Neuronal stem cell (in vitro differentiated cells): ENCODE measurements at regions not wholly inside any gene's neighbourhood (a gene's known extent, or its start where the extent isn't known, plus 50 kb on each side); places are given as distances from the start of the nearest gene placed in this dataset.

ENCODE experiments used
- DNase-seq: peaks from one replicate; pipeline ENCODE4 v3.0.0-alpha.2; 2013; ENCODE audit warnings: low spot score
- H2AFZ ChIP-seq: one replicate; pipeline ENCODE4 v1.6.1; 2013; ENCODE audit warnings: mild to moderate bottlenecking, low read length, inconsistent platforms
- H2AK5ac ChIP-seq: 2 replicates; pipeline ENCODE4 v1.6.1; 2013; ENCODE audit warnings: low read depth, mild to moderate bottlenecking, inconsistent platforms, low read length, moderate library complexity, mixed read lengths
- H2BK120ac ChIP-seq: 2 replicates; pipeline ENCODE4 v1.6.1; 2013; ENCODE audit warnings: low read depth, mild to moderate bottlenecking, inconsistent platforms, low read length, moderate library complexity, mixed read lengths
- H2BK12ac ChIP-seq: one replicate; pipeline ENCODE4 v1.6.1; 2013; ENCODE audit warnings: low read length, inconsistent platforms
- H2BK15ac ChIP-seq: 2 replicates; pipeline ENCODE4 v1.6.1; 2013; ENCODE audit warnings: mild to moderate bottlenecking, low read length, inconsistent platforms, mixed read lengths
- H2BK5ac ChIP-seq: one replicate; pipeline ENCODE4 v1.6.1; 2013; ENCODE audit warnings: inconsistent platforms, mild to moderate bottlenecking, low read length, moderate library complexity
- H3K14ac ChIP-seq: one replicate; pipeline ENCODE4 v1.6.1; 2013; ENCODE audit warnings: low read length, inconsistent platforms
- H3K18ac ChIP-seq: 2 replicates; pipeline ENCODE4 v1.6.1; 2013; ENCODE audit warnings: low read length, inconsistent platforms
- H3K23ac ChIP-seq: 2 replicates; pipeline ENCODE4 v1.6.1; 2013; ENCODE audit warnings: low read depth, mild to moderate bottlenecking, mixed read lengths, low read length, inconsistent platforms; ENCODE audit not compliant: poor library complexity
- H3K27ac ChIP-seq: replicated peaks from 3 replicates; pipeline ENCODE4 v1.5.1; 2013; ENCODE audit warnings: low read length, inconsistent platforms
- H3K27me3 ChIP-seq, 3 experiments: 2 replicates each; pipeline ENCODE4 v1.6.1; 2013; ENCODE audit warnings: low read length in 3 of 3, mild to moderate bottlenecking in 2 of 3, inconsistent platforms in 1 of 3, low read depth in 1 of 3, mixed read lengths in 1 of 3, moderate library complexity in 1 of 3; ENCODE audit not compliant: control insufficient read depth in 3 of 3, insufficient read depth in 3 of 3
- H3K36me3 ChIP-seq, 2 donors: replicated peaks in 1 of 2; 2 replicates each; pipeline ENCODE4 v1.6.1; 2013; ENCODE audit warnings: low read length in 2 of 2; ENCODE audit not compliant: control insufficient read depth in 2 of 2, insufficient read depth in 2 of 2
- H3K4ac ChIP-seq: 2 replicates; pipeline ENCODE4 v1.6.1; 2013; ENCODE audit warnings: inconsistent platforms, mild to moderate bottlenecking, low read length, moderate library complexity
- H3K4me1 ChIP-seq, 2 donors: 1 replicate in 1 of 2; 2 replicates in 1 of 2; pipeline ENCODE4 v1.6.1; 2013; ENCODE audit warnings: low read length in 2 of 2, low read depth in 1 of 2; ENCODE audit not compliant: control insufficient read depth in 2 of 2, insufficient read depth in 1 of 2
- H3K4me2 ChIP-seq: one replicate; pipeline ENCODE4 v1.6.1; 2013; ENCODE audit warnings: mild to moderate bottlenecking, low read length, inconsistent platforms; ENCODE audit not compliant: insufficient read depth, poor library complexity, severe bottlenecking
- H3K4me3 ChIP-seq, 2 donors: 2 replicates each; pipeline ENCODE4 v1.5.1; 2013; ENCODE audit warnings: low read length in 2 of 2, mild to moderate bottlenecking in 2 of 2, inconsistent platforms in 1 of 2, moderate library complexity in 1 of 2
- H3K79me1 ChIP-seq: one replicate; pipeline ENCODE4 v1.6.1; 2013; ENCODE audit warnings: low read depth, mild to moderate bottlenecking, inconsistent platforms, low read length, moderate library complexity
- H3K9ac ChIP-seq: one replicate; pipeline ENCODE4 v1.6.1; 2013; ENCODE audit warnings: mild to moderate bottlenecking, low read depth, low read length, inconsistent platforms; ENCODE audit not compliant: poor library complexity
- H3K9me3 ChIP-seq, 2 donors: replicated peaks in 1 of 2; 2 replicates each; pipeline versions ENCODE3 to v1.6.1; 2013; ENCODE audit warnings: low read length in 2 of 2, mild to moderate bottlenecking in 2 of 2, inconsistent platforms in 1 of 2, low read depth in 1 of 2, mixed read lengths in 1 of 2, moderate library complexity in 1 of 2; ENCODE audit not compliant: control insufficient read depth in 2 of 2, insufficient read depth in 1 of 2
- H4K8ac ChIP-seq: one replicate; pipeline ENCODE4 v1.6.1; 2013; ENCODE audit warnings: low read depth, mild to moderate bottlenecking, inconsistent platforms, low read length, moderate library complexity
- H4K91ac ChIP-seq: one replicate; pipeline ENCODE4 v1.6.1; 2013; ENCODE audit warnings: low read length, low read depth, mild to moderate bottlenecking, inconsistent platforms; ENCODE audit not compliant: poor library complexity
- WGBS, 2 donors: extraction: QIAGEN DNeasy Blood & Tissue Kit; methylation state at CpG; one replicate each; pipeline ENCODE4 v1.1.7; 2013; ENCODE audit warnings: missing lambda C conversion rate in 2 of 2, mixed read lengths in 1 of 2; ENCODE audit not compliant: insufficient read length in 2 of 2, insufficient replicate concordance in 1 of 2; ENCODE audit errors: extremely low coverage in 2 of 2; 5-methylcytosine and 5-hydroxymethylcytosine counted together

DNA sequence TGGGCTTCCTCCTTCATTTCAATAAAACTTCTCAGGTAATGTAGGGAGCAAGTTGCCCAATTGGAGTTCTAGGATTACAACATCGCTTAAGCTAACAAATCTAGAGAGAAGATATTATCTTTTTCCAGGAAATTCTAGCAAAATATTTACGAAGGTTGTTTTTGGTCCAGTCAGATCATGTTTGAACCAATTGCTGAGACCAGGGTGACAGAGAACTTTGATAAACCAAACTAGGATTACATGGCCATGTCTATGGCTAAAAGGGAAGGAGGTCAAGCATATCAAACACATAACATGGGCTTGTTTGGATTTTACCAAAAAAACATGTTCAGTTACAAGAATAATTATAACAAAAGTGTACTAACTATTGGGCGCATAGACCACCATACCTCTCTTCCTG, 442.4 kb upstream of the SGCG start:
- Histone ChIP-seq H4K91ac (no peak overlapping the region), H2BK120ac (no peak overlapping the region), H2AK5ac (no peak overlapping the region), H3K27ac (no peak overlapping the region), H3K14ac (no peak overlapping the region), H3K23ac (no peak overlapping the region), H4K8ac (no peak overlapping the region), H2BK15ac (no peak overlapping the region), H3K18ac (no peak overlapping the region), H3K4ac (no peak overlapping the region), H2BK12ac (no peak overlapping the region), H2AFZ (no peak overlapping the region), H3K9ac (no peak overlapping the region), H3K27me3 (no peaks in the 10 kb centered on the region), H3K4me3 (no peak overlapping the region), H2BK5ac (no peak overlapping the region), H3K36me3 (no peaks in the 10 kb centered on the region), H3K9me3 (no peaks in the 10 kb centered on the region), H3K79me1 (no peaks in the 10 kb centered on the region), H3K4me1 (no peaks in the 10 kb centered on the region), H3K4me2 (no peak overlapping the region)
- WGBS, 2 donors = no CpG with 5 or more reads among the region's 3 CpGs
- no peak for DNase-seq

DNA sequence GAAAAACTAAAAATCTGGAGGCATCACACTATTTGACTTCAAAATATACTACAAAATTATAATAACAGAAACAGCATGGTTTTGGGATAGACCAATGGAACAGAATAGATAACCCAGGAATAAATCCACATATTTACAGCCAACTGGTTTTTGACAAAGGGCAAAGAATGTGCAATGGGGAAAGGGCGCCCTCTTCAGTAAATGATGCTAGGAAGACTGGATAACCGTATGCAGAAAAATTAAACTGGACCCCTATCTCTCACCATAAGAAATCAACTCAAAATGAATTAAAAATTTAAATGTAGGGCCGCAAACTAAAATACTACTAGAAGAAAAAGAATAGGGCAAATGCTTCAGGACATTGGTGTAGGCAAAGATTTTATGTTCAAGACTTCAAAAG, 440.5 kb upstream of the SGCG start:
- H2BK120ac ChIP-seq = no peak overlapping the region
- H2BK5ac ChIP-seq = no peak overlapping the region
- no peak overlapping the region for H2AFZ ChIP-seq
- H2BK15ac ChIP-seq = no peak overlapping the region
- no CpG with 5 or more reads among the region's 3 CpGs for WGBS, 2 donors
- H3K4me2 ChIP-seq = no peak overlapping the region
- H3K27me3 ChIP-seq = no peaks in the 10 kb centered on the region
- H2AK5ac ChIP-seq = no peak overlapping the region
- H3K4me1 ChIP-seq = no peaks in the 10 kb centered on the region
- no peak overlapping the region for H4K91ac ChIP-seq
- no peak overlapping the region for H3K9ac ChIP-seq
- H2BK12ac ChIP-seq = no peak overlapping the region
- H3K27ac ChIP-seq = no peak overlapping the region
- no peaks in the 10 kb centered on the region for H3K36me3 ChIP-seq
- H4K8ac ChIP-seq = no peak overlapping the region
- no peaks in the 10 kb centered on the region for H3K9me3 ChIP-seq
- H3K4ac ChIP-seq = no peak overlapping the region
- DNase-seq = peak; percentile 5
- H3K18ac ChIP-seq = no peak overlapping the region
- H3K79me1 ChIP-seq = no peaks in the 10 kb centered on the region
- H3K4me3 ChIP-seq = no peak overlapping the region
- H3K14ac ChIP-seq = no peak overlapping the region
- H3K23ac ChIP-seq = no peak overlapping the region

DNA sequence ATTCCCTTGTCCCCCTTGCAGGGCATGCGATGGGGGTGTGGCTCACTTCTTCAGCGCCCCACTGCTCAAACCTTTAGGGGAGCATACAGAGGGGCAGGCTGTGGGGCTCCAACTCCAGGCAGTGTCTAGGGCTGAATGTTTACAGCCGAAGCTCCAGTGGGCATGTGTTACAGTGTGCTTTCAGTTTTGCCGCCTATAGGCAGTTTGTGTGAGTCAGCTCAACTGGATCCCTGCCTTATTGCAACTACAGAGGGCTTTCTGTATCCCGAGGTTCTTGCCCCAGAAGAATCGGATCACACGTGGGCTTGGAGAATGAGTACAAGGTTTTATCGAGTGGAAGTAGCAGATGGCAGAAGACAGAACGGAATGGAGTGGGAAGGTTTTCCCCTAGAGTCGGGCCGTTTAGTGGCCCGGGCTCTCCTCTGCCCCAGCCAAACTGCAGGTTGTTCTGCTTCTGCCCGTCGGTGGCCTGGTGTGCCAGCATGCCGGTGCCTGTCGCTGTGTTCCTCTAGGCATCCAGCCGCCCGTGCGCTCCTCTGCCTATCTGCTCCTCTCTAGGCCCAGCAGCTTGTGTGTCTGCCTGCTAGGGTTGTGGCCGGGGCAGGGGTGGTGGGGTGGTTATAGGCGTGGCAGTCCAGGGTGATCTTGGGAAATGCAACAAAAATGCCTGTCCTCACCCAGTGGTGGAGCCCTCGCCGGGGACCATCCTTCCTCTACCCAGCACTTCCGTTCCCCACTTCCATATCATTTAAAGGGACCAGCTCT, 435.9 kb upstream of the SGCG start:
- H3K9me3 ChIP-seq = no peaks in the 10 kb centered on the region
- H3K79me1 ChIP-seq = no peaks in the 10 kb centered on the region
- WGBS, 2 donors = no CpG with 5 or more reads among the region's 24 CpGs
- H3K4me1 ChIP-seq = no peaks in the 10 kb centered on the region
- no peaks in the 10 kb centered on the region for H3K27me3 ChIP-seq
- H3K4ac ChIP-seq = no peak overlapping the region
- peak overlapping the region; percentile 77 for H2BK5ac ChIP-seq
- H4K8ac ChIP-seq = no peak overlapping the region
- peak overlapping the region; percentile 63 for H2BK15ac ChIP-seq
- peak overlapping the region; percentile 63 for H3K14ac ChIP-seq
- H3K4me2 ChIP-seq = no peak overlapping the region
- H3K36me3 ChIP-seq = no peaks in the 10 kb centered on the region
- H3K23ac ChIP-seq = no peak overlapping the region
- no peak overlapping the region for H3K4me3 ChIP-seq
- H4K91ac ChIP-seq = no peak overlapping the region
- peak overlapping the region; percentile 80 for H3K18ac ChIP-seq
- no peak overlapping the region for H3K9ac ChIP-seq
- no peak overlapping the region for H2BK12ac ChIP-seq
- no peak for DNase-seq
- no peak overlapping the region for H2AK5ac ChIP-seq
- no peak overlapping the region for H3K27ac ChIP-seq
- peak overlapping the region; percentile 22 for H2BK120ac ChIP-seq
- H2AFZ ChIP-seq = peak overlapping the region; percentile 61

DNA sequence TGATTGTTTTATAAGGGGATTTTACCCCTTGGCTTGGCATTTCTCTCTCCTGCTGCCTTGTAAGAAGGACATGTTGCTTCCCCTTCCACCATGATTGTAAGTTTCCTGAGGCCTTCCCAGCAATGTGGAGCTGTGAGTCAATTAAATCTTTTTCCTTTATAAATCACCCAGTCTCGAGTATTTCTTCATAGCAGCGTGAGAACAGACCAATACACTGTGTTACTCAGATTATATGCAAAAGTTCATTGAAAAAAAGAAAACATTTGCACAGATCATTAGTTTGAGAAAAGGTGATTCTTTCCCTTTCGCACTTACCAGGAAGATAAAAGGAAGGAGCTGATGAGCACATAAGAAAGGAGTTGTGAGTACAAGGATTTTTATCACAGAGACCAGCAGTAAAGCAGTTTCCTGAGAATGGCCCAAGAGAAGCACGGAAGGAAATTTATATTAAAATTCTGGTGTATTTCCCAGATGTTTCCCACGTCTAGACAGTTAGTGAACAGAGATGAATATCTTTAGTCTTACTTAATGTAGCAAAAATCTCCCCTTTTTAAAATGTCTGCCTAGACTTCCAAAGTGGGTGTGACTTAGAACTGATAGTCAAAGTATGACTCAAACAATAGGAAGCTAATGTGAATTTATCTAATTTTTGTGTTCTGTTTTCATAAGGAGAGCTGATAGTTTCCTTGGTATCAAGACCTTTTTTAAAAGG, 431.8 kb upstream of the SGCG start:
- Histone ChIP-seq H2BK12ac (no peak overlapping the region), H3K4me3 (no peak overlapping the region), H3K36me3 (no peaks in the 10 kb centered on the region), H3K27ac (no peak overlapping the region), H3K4me1 (no peaks in the 10 kb centered on the region), H3K23ac (no peak overlapping the region), H4K8ac (no peak overlapping the region), H2BK120ac (no peak overlapping the region), H3K14ac (no peak overlapping the region), H4K91ac (no peak overlapping the region), H3K9ac (no peak overlapping the region), H2BK5ac (no peak overlapping the region), H3K27me3 (no peaks in the 10 kb centered on the region), H3K18ac (no peak overlapping the region), H3K79me1 (no peaks in the 10 kb centered on the region), H3K9me3 (peaks cover 0 to 2% of the 10 kb centered on the region in 2 donors), H3K4ac (no peak overlapping the region), H3K4me2 (no peak overlapping the region), H2BK15ac (no peak overlapping the region), H2AFZ (no peak overlapping the region), H2AK5ac (no peak overlapping the region)
- no peak for DNase-seq
- no CpG with 5 or more reads among the region's 5 CpGs for WGBS, 2 donors
